Activated naive CD4-positive, alpha-beta T cell treated with anti-CD3 and anti-CD28 coated beads, Interleukin-2, amount 50 U/mL, for 72 hours (primary cell): ENCODE measurements at regions not wholly inside any gene's neighbourhood (a gene's known extent, or its start where the extent isn't known, plus 50 kb on each side); places are given as distances from the start of the nearest gene placed in this dataset.

Experiments
- ATAC-seq, 2 donors: fragments of 150-1000 bp; cut with Tn5 transposase; 2 replicates each; pipeline ENCODE4 v1.10.0; 2021; ENCODE audit warnings: mild to moderate bottlenecking in 2 of 2, moderate library complexity in 2 of 2
- DNase-seq, 2 donors: peaks; one replicate each; pipeline ENCODE4 v3.0.0; 2021 to 2022; ENCODE audit warnings: low spot score in 2 of 2
- H3K27ac Mint-ChIP-seq, 2 donors: one replicate each; pipeline ENCODE4 v1.8.0; 2022; ENCODE audit warnings: mild to moderate bottlenecking in 2 of 2, mixed read lengths in 2 of 2
- H3K36me3 Mint-ChIP-seq, 2 donors: one replicate each; pipeline ENCODE4 v1.8.0; 2022; ENCODE audit warnings: mixed read lengths in 2 of 2
- H3K9me3 Mint-ChIP-seq, 2 donors: one replicate each; pipeline ENCODE4 v1.8.0; 2022; ENCODE audit warnings: mixed read lengths in 2 of 2

DNA sequence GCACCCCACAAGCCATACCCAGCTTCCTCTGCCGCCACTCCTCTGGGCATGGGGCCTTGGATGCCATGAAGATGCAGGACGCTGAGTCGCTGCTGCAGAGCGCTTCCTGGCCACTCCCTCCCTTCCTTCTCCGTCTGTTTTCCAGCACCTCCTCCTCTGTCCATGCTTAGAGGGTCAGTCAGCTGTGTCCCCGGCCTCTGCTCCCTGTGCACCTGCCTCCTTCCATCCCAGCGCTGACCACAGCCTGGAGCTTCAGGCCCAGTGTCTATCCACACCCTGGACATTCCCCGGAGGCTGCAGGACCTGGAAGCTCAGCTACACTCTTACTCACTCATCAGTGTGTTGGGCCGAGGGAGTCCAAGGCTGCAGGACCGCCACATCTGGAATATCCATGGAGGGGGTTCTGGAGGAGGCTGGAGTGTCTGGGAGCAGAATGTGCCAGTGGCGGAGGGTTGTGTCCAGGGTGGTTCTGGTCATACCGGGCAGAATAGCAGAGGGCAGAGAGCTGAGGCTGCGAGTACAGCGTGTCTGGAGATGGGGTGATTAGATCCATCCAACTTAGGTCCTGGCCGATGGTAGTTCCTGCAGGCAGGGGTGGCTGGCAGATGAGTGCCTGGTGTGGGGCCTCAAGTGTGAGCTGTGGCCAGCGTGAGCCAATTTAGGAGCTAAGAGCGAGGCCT, 58.6 kb upstream of the ADRA2C start:
- H3K36me3 Mint-ChIP-seq = no peaks in the 10 kb centered on the region
- ATAC-seq (no peak), DNase-seq (no peak)
- H3K9me3 Mint-ChIP-seq = no peaks in the 10 kb centered on the region
- no peak overlapping the region for H3K27ac Mint-ChIP-seq

DNA sequence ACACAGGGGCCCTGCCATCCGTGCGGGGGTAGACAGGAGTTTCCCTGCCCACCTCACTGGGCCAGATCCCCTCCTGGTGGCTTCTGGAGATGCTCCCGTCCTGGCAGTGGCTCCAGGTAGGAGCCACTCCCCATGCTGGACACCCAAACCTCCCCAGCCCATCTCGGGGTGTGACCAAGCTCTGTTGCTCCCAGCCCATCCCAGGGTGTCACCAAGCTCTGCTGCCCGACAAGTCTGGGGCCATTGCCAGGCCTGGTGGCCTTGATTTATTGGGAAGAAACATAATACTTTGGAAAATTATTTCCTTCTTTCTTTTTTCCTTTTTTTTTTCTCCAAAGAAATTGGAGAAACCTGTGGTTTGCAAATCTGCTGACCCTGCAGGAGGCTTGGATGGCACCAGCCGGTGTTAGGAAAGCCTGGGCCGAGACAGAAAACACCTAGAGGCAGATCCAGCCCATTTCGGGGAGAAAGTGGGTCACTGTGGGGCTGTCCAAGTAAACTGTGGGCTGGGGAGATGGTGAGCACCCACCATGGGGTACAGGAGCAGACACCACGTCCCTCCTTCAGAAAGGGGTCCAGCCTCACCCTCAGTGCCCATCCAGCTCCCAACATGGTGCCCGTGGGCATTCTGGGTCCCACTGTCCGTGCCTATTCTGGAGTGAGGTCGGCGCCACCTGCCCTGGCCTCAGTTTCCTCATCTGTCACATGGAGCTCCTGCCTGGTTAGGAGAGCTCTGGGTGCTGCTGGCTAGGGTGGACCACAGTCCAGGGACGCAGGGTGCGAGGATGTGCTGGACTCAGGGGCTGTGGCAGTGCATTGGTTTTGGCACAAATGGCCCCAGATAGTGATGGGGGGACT, 59.4 kb upstream of the ADRA2C start:
- ATAC-seq (no peak), DNase-seq (no peak)
- Mint-ChIP-seq H3K27ac (no peak overlapping the region), H3K36me3 (no peaks in the 10 kb centered on the region), H3K9me3 (no peaks in the 10 kb centered on the region)

DNA sequence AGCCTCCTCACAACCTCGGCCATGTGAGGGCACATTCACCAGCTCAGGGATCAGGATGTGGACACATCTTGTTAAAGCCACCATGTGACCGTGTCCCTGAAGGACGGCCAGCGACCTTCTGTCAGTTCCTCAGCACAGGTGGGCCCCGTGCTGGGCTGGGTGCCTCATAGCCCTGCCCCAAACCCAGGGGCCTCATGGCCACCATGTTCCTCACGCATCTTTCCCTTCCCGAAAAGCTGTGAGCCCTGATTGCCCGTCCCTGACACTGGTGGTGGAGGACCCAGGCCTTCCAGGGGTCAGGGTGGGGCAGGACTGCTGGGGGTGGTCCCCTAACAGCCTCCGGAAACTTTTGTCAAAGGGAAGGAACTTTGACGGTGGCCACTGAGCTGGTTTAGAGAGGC, 60.1 kb upstream of the ADRA2C start:
- Mint-ChIP-seq H3K9me3 (no peaks in the 10 kb centered on the region), H3K27ac (no peak overlapping the region), H3K36me3 (no peaks in the 10 kb centered on the region)
- DNase-seq (no peak), ATAC-seq (no peak)

DNA sequence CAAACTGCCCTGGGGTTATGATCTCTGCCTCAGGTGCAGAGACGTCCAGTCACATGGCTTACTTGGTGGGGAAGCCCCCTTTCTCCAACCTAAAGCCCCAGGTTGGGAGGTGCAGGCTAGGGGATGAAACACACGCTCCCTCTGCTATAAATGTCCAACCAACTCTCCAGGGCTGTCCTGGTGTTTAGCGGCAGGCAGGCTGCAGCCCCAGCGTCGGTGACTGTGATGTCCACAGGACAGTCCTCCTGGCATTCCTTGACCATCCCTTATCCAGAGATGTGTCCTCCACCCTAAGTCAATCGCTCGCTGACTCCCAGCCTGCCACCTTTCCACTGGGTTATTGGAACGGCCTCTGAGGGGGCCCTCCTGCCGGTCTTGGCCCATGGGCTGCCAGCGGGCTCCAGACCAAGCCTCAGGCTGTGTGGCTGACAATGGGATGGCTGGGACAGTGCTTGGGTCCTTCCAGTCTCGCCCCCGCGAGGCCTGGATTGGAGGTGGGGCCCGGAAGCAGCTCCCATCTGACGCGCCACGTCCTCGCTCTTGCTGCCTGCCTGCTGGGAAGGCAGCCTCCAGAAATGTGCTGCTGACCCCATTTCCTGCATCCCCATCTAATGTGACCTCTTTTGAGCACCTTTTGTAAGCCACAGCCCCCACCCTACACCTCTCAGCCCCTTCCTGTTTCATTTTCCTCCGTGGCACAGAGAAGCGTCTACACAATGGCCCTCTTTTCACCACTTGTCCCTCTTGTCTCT, 60.8 kb upstream of the ADRA2C start:
- no peak for DNase-seq
- ATAC-seq = no peak
- H3K36me3 Mint-ChIP-seq = no peaks in the 10 kb centered on the region
- H3K9me3 Mint-ChIP-seq = no peaks in the 10 kb centered on the region
- H3K27ac Mint-ChIP-seq = no peak overlapping the region

DNA sequence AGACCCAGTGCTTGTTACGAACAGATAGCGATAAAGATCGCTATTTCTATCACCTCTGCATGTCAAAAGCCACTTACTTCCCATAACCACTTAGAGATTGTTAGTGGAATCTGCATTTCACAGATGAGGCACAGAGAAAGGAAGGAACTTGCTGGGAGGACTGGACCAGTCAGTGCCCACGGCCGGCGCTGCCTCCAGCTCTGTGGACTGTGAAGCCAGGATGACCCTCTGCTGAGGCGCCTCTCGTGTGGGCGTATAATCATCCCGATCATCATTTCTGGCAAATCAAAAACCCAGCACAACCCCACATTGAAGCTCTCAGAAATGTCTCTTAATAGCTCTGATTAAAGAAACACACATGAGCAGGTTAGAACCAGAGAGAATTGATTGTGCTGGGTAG, 61.5 kb upstream of the ADRA2C start:
- H3K27ac Mint-ChIP-seq = no peak overlapping the region
- no peak for DNase-seq
- ATAC-seq = no peak
- no peaks in the 10 kb centered on the region for H3K9me3 Mint-ChIP-seq
- H3K36me3 Mint-ChIP-seq = no peaks in the 10 kb centered on the region

DNA sequence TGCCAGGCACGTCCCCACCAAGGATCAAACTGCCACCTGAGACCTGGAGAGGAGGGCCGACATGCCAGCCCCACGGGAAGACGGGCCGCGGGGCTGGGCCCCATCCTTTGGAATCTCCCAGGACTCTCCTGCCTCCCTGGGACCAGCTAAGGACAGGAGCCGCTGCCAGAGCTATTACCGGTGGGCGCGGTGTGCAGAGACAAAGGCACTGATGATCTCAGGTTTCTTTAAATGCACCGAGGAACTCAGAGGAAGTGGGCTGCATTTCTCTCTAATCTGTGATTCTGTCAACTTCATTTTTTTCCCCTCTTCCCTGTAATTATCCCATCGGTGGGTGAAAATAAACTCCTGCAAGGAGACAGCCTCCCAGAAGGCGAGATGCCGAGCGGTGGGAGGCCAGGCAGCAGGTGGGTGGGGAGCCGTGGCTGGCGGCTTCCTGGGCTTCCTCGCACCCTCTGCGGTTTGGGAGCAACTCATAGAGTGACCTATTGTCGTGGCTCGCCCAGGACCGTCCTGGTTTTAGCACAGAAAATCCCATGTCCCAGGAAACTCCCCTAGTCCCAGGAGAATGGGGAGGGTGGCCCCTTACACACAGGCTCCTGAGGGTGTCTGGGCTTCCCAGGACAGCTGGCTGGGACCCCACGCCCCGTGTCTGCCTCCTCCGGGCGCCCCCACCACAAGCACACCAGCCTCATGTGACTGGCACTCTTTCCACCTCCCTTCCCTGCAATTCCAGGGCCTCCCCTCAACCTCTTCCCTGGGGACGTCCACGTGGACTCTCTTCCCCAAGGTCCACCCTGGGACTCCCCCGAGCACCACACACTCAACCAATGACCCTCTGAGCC, 62.3 kb upstream of the ADRA2C start:
- Mint-ChIP-seq H3K27ac (no peak overlapping the region), H3K36me3 (no peaks in the 10 kb centered on the region), H3K9me3 (no peaks in the 10 kb centered on the region)
- ATAC-seq (no peak), DNase-seq (no peak)

DNA sequence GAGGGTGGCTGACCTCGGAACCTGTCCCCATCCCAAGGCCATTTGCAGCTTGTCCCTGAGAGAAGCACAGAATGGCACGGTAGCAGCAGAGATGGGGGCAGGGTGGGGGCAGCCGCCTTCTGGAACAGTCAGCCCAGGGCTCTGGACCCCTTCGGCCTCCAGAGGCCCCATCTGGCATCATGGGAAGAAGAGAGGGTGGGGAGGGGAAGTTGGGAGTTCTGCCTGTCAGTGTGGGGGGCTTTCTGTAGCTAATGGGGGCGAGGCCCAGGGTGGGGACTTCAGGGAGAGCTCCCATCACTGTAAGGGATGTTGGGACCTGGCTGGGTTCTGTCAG, 62.9 kb upstream of the ADRA2C start:
- DNase-seq = no peak

DNA sequence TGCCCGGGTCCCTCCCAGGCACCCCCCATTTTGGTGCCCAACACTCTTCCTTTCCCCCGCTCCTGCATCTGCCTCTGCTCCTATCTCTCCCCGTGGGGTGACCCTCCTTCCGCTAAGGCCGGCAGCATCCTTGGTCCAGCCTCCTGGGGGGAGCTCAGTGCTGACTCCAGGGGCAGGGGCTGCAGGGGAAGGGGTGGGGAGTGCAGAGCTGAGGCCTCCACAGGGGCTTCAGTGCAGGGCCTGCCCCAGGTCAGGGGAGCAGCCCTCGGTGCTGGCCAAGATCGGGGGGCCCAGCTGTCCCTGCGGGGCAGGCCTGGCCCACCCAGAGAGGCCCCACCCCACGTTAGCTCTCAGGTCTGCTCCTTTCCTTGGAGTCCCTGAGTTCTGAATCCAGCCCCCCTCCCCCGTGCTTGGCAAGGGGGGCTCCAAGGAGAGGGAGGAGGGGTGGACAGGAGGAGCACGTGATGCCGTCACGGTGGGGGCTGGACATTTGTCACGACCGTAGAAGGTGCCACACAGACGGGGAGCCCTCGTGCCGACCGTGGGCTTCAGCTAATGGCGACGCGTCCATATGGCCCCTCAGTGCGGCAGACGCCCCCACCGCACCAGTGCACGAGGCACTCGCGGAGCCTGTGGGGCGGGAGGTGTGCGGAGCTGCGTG, 63.5 kb upstream of the ADRA2C start:
- no peak for DNase-seq
- no peak overlapping the region for H3K27ac Mint-ChIP-seq
- ATAC-seq = no peak
- H3K9me3 Mint-ChIP-seq = no peaks in the 10 kb centered on the region
- peaks cover 0 to under 1% of the 10 kb centered on the region in 2 donors for H3K36me3 Mint-ChIP-seq

More for the DNA sequence above, 62.9 kb upstream of the ADRA2C start:
- no peaks in the 10 kb centered on the region for H3K36me3 Mint-ChIP-seq
- H3K9me3 Mint-ChIP-seq = no peaks in the 10 kb centered on the region
- H3K27ac Mint-ChIP-seq = no peak overlapping the region
- ATAC-seq = no peak

DNA sequence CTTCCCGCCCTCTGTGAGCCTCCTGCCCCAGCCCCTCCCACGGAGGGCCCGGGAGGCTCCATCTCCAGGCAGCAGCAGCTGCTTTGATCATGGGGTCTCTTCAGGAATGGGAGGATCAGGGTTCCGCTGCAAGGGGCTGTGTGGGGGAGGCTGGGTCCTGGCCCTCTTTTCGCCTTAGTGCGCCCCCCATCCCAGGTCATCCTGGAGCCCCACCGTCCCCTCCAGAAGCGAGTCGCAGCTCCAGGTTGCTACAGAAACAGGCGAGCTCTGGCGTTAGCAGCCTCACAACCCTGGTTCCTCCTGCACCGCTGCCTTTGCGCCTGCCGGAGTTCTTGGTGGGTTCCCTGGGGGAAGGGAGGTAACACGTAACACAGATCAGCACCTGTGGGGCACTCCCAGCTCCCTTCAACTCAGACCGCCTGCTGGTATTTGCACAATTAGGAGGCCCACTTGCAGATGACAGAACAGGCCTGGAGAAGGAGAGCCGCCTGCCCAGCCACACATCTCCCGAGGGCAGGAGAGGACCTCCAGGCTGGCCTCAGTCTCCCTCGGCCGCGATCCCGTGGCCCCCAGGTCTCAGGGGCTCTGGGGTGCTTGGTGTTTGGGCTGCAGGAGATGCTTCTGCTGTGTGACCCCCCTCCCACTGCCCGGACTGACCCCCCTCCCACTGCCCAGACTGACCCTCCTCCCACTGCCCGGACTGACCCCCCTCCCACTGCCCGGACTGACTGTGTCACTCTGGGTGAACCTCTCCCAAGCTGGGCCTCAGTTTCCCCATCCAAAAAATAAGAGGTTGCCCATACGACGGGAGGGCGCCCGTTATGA, 64.2 kb upstream of the ADRA2C start:
- Mint-ChIP-seq H3K36me3 (peaks cover 0 to 8% of the 10 kb centered on the region in 2 donors), H3K27ac (no peak overlapping the region), H3K9me3 (peaks cover 6 to 7% of the 10 kb centered on the region in 2 donors)
- ATAC-seq = no peak
- DNase-seq = no peak

DNA sequence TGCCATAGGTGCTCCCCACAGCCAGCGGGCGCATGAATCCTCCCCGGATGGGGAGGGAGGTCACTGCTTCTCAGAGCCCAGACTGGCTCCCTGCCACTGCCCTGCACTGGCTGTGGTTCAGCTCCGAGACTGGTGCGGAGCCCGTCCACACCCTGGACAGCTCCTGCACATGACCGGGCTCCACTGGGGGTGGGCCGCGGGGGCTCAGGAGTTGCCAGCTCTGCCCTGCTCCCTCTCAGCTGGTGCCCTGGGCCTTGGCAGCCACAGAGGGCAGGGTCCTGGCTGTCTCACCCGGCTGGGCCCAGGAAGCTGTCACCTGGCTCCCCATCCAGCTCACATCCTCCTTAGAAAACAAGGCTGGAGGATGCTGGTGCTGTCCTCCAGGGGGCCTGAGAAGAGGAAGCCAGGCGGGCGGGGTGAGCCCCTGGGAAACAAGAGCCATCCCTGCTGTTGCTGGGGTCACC, 64.9 kb upstream of the ADRA2C start:
- ATAC-seq (no peak), DNase-seq (no peak)
- Mint-ChIP-seq H3K36me3 (peaks cover 0 to 8% of the 10 kb centered on the region in 2 donors), H3K27ac (no peak overlapping the region), H3K9me3 (peaks cover 9% of the 10 kb centered on the region in 2 donors)

DNA sequence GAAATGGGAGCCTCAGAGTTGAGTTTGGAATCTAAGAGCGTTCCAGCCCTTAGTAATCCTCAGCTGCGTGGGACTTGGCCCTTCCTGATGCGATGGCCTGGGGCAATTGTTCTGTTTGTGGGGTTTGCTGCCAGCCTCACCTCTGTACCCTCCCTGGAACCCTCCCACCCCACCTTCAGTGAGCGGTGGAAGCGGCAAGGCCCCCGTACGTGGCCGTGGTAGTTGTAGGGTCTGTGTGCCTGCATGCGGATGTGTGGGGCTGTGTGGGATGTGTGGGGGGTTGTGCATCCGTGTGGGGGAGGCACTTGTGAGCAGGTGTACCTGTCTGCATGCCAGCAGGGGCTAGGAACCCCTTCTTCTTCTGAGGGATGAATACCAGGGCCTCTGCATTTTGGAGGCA, 65.4 kb upstream of the ADRA2C start:
- H3K9me3 Mint-ChIP-seq = peaks cover 9% of the 10 kb centered on the region in 2 donors
- H3K36me3 Mint-ChIP-seq = peaks cover 0 to 8% of the 10 kb centered on the region in 2 donors
- no peak overlapping the region for H3K27ac Mint-ChIP-seq
- DNase-seq (no peak), ATAC-seq (no peak)

DNA sequence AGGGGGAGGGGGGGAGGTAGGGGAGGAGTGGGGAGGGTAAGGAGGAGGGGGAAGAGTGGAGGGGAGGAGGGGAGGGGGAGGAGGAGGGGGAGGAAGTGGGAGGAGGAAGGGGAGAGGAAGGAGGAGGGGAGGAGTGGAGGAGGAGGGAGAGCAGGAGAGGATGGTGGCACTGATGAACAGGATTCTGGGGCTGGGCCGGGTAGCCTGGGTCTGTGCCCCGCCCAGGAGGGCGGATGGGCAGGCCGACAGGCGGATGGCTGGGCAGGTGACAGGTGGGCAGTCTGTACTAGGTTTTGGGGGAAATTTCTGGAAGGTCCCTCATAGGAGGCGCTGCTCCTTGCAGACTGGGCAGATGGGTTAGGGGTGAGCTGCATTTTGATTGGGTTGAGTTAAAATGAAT, 66.0 kb upstream of the ADRA2C start:
- DNase-seq (no peak), ATAC-seq (no peak)
- H3K9me3 Mint-ChIP-seq = peaks cover 9% of the 10 kb centered on the region in 2 donors
- H3K36me3 Mint-ChIP-seq = peaks cover 0 to 8% of the 10 kb centered on the region in 2 donors
- H3K27ac Mint-ChIP-seq = no peak overlapping the region

DNA sequence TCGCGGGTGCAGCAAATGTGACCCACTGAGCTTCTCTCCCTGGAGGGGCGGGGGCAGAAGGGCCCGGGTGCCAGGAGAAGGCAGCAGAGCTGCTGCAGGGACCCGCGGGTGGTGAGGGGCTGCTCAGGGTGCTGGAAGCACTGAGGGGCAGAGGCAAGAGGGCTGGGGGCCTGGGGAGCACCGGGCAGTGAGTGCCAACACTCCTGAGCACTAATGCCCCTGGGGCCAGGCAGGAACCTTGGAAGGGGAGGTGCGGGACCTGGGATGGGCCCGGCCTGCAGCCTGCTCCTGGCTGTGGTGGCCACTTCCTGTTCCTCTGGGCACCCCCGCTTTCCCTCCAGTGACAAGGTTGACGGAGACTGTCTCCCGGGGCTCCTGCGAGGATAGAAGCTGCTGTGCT, 66.5 kb upstream of the ADRA2C start:
- H3K9me3 Mint-ChIP-seq = peaks cover 9% of the 10 kb centered on the region in 2 donors
- peaks cover 0 to 8% of the 10 kb centered on the region in 2 donors for H3K36me3 Mint-ChIP-seq
- DNase-seq (no peak), ATAC-seq (no peak)
- H3K27ac Mint-ChIP-seq = no peak overlapping the region

DNA sequence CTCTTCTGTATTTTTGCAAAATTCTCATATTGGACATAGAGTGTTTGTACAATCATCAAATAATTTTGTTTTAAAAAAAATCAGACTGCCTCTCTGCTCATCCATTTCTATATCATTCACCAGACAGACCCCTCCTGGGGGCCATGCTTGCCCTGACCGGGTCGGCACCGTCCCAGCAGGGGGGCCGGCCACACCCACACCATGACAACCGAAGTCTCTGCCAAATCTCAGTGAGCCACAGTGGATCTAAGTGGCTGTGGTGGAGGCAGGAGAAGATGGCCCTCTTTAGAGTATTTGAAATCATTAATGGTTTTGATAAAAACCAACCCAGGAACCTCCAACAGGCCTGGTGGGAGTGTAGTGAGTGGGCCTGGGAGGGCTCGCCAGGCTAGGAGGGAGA, 66.9 kb upstream of the ADRA2C start:
- ATAC-seq = no peak

DNA sequence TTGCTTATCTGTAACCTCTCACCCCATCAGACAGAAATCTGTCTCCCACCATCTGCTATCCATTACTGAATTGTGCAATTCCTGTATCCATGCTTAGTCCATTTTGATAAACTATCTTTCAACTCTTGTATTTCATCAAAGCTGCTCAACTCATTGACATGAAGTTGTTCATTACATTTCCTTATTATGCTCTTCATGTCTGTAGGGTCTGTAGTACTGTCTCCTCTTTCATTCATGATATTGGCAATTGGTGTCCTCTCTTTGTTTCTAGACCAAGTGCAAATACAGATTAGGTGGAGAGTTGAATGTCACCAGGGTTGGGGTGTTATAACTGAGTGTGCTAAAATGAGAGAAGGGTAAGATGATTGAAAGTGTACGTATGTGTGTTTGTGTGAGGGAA, 69.2 kb upstream of the ADRA2C start:
- DNase-seq (no peak), ATAC-seq (no peak)
- H3K27ac Mint-ChIP-seq = no peak overlapping the region
- H3K36me3 Mint-ChIP-seq = peaks cover 0 to 8% of the 10 kb centered on the region in 2 donors
- peaks cover 9% of the 10 kb centered on the region in 2 donors for H3K9me3 Mint-ChIP-seq

More for the DNA sequence above, 66.9 kb upstream of the ADRA2C start:
- Mint-ChIP-seq H3K9me3 (peaks cover 9% of the 10 kb centered on the region in 2 donors), H3K27ac (no peak overlapping the region), H3K36me3 (peaks cover 0 to 8% of the 10 kb centered on the region in 2 donors)
- no peak for DNase-seq
